GM19438 (cell line): ENCODE measurements at regions not wholly inside any gene's neighbourhood (a gene's known extent, or its start where the extent isn't known, plus 50 kb on each side); places are given as distances from the start of the nearest gene placed in this dataset.
"Not testable (repeated sequence)": the region's sequence is repeated elsewhere in the genome, so short reads cannot be mapped to it uniquely, and the experiment has no call there.

Source experiments
- ATAC-seq: cut with Tn5 transposase; IDR thresholded peaks from one replicate; pipeline ENCODE4 v1.9.1; 2021; ENCODE audit warnings: low read depth; ENCODE audit not compliant: unreplicated experiment

DNA sequence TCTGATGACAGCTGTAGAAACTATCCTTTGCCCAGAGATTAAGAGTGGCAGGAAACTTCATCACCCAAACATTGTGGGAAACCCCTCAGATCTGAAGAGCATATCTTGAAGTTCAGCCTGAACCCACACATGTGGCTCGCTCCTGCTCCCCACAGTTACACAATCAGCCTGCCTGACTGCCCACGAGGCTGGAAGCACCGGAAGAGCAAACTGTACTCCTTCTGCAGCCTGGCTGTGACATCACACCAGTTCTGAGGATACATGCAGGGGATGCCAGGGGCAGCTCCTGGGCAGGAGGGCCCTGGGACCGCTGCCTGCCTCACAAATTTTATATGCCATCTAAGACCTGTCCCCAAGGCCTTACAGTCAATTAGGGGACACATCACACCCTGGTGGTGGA is 444.4 kb downstream of the BUD13 start:
- no peak for ATAC-seq

DNA sequence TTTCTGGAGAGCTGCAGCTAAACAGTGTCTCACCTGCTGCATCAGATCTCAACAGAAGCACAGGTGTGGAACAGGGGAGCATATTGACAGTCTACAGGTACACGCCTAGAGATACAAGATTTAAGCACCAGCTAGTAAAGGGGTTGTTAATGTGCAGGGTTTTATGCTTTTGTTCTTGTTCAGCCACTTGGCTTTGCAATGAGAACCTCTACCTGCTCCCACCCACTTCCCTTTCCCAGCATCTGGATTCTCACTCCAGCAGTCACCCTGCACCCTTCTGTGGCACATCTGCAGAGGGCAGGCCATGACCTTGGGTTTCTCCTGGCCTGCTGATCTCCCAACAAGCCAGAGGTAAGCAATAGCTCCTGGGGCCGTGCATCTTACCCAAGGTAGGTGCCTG is 446.6 kb downstream of the BUD13 start:
- no peak for ATAC-seq

DNA sequence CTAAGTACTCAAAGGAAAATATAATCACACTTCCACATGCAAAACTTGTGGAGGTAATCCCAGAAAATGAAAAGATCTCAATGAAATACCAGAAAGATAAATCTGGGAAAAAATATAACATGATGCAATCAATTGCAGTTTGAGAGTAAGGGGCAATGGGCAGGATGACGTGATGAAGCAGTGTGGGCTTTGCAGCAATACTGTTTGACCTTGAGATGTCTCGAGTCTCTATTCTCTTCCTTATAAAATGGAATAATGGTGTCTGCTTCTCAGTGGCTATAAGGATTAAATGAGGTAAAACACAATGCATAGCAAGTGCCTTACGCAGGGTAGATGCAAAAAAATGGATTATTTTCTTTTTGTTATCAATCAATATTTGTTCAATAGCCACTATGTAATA is 447.5 kb downstream of the BUD13 start:
- ATAC-seq: no peak

DNA sequence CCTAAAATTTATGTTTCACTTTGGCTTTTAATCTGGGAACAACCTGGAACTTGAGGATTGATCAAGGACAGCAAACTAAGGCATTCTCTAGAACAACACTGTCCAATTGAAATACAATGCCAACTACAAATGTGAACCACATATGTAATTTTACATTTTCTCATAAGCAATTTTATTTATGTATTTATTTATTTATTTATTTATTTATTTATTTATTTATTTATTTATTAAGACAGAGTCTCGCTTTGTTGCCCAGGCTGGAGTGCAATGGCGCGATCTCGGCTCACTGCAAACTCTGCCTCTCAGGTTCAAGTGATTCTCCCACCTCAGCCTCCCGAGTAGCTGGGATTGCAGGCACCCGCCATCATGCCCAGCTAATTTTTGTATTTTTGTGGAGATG is 448.7 kb downstream of the BUD13 start:
- ATAC-seq: not testable (repeated sequence)

DNA sequence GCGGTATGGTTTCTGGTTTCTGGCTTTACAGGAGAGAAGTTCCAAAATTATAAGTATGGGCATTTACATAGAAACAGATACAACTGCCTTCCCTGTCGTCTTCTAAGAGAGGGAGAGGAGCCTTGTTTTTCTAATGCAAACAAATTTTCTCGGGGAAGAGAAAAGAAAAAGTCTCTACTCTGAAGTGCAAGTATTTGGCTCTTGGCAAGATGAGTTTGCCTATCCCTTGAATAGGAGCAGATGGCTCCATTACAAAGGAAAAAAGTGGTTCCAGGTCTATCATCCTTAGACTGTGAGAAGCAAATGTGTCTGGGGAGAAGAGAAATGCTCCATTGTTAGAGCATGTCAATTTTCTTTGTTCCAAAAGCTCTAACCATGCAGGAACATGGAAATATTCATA is 455.6 kb downstream of the BUD13 start:
- ATAC-seq: no peak

DNA sequence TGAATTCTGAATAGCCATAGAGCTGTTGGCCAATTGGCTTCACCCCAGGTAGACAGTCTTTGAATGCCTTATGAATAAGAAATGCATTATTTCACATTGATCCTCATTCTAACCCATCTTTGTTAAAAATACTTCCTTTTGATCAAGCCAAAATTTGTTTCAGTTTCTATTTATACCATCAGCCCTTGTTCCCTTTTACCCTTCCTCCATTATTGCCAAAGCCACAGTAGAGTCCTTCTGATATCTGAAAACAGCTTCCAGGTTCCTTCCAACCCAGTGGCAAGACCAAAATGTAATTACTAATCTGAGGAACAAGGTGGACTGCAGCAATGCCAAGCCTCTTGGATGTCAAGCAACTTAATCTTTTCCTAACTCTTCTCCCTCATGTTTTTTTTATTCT is 458.8 kb downstream of the BUD13 start:
- ATAC-seq: no peak

DNA sequence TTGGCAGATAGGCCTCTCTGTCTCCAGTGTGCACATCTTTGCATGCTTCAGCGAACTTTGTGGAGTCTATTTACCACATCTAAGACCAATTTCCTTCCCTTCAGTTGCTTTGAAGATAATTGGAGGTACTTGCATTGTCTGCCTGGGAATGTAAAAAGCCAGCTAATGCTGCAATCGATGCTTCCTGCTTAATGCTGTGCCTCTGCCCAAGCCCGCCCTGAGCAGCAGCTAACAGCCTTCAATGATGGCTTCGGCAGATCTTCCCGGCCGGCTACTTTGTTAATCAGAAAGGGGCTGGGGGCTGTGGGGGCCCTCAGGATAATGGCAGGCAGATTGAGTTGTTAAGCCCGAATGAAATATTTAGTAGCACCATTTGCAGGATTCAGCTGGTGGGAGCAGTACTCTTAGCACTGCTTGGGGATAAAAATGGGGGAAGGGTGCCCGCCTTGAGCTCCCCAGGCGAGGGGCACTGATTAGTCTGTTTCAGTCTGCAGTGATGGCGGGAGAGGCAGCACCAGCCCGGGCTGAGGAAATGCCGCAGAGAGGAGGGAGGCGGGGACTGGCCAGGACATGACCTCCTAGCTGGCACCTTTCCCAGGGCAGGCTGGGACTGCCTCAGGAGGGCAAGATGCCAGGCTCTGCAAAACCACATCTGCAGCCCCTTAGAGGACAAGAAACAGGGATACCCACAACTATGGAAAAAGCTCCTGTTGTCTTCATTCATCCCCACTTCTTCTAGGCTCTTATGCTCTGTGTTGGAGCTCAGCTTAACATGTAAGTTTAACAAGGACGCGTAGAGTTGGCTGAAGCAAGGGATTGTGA is 460.0 kb downstream of the BUD13 start:
- ATAC-seq: no peak

DNA sequence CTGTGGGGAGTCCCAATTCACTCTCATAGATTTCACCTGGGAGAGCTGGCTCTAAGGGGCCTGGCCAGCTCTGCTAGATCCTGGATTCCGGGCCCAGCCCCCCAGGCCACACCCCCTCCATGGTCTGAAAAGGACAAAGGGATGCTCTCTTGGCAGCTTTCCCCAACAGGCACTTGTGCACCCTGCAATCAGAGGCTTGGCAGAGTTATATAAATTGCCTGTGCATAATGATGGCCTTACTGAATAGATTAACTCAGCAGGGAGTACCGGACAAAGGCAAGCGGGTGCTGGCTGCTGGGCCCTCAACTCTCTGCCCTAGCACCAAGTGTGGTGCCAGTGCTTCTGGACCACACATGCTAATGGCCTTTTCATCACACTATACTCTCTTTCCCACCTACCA is 461.6 kb downstream of the BUD13 start:
- ATAC-seq: no peak

DNA sequence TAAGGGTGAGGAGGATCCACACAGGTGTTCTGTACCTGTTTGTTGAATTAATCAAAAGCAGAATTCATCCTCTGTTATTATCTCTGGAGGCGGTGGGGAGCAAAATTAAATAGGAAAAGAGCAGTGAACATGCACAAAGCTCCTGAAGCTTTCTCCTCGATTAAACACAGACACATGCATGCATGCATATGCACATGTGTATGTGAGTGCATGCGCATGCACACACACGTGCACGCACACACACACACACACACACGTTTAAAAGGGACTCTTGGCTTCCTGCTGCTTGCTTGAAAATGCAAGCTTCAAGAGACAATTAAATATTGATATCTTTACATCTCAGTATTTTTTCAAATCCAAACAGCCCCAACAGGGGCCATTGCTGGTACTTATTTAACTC is 462.1 kb downstream of the BUD13 start:
- no peak for ATAC-seq

DNA sequence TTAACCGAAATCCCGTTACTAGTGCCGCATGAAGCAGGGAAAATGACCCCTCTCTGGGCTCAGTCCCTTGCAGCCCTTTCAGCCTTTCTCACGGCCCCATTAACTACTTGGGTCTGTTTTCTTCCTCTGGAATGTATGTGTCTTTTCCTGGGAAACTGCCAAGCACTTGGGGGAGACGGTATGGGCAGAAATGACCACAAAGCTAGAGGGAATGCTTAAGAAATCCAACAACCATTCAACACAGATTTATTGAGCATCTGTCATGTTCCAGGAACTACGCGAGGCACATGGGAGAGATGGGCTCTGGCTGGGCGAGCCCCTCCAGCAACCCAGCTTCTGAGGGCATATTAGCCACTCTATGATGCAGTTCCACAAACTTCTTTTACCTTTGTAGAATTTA is 462.6 kb downstream of the BUD13 start:
- no peak for ATAC-seq

DNA sequence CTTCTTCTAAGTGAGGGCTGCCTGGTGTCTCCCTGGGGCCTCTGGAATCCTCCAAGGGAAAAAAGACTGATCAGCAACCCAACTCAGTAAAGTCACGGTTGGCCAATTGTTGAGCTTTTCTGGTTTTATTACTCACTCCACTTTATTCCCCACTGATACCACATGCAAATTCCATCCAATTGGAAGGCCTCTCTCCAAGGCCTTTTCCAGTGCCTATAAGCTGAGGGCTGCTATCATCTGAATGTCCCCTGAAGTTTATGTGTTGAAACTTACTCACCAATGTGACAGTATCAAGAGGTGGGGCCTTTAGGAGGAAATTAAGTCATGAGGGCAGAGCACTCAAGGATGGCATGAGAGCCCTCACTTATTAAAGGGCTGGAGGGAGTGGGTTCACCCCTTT is 463.3 kb downstream of the BUD13 start:
- no peak for ATAC-seq

DNA sequence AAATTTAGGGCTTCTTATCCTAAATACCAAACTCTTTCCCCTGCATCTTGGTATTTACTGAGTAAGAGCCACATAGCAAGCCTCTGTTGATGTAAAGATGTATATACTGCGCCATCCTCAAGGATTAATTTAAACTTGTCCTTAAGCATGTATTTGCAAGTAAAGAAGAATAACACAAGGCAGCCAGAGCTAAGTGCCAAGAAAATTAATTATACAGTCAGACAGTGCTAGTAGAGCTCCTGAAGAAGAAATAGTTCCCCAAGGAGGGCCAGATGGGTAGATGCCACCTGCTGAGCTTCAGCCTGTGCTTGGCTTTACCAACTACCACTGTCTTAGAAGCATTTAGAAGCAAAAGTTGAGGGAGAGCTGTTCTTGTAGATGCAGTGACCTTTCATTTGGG is 470.0 kb downstream of the BUD13 start:
- ATAC-seq: no peak

DNA sequence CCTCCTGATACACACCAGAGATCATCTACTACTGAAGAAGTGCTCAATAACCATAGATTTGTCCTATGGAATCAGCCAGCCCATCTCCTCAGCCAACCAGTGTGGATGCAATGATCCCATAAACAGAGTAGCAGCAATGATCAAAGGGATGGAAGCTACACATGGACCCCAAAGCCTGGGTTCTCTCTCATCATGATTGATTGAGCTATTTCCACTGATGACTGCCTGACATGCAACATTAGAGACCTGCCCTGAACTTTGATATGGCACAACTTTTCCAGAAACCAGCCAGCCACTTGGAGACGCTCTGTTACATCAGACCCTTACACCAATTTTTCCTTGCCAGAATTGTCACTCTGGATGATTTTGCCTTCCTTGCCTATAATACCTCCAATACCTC is 471.6 kb downstream of the BUD13 start:
- no peak for ATAC-seq

DNA sequence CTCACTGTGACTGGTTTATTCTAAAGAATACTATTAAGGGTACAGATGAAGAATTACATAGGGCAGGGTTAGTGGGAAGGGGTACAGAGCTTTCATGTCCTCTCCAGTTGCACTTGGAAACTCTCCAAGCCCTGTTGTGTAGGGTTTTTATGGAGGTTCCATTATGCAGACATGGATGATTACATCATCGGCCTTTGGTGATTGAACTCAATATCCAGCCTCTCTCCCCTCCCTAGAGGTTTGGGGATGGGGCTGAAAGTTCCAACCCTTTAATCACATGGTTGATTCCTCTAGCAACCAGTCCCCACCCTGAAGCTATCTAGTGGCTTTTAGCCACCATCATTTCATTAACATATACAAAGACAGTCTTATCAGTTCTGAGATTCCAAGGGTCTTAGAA is 472.6 kb downstream of the BUD13 start:
- ATAC-seq: no peak

DNA sequence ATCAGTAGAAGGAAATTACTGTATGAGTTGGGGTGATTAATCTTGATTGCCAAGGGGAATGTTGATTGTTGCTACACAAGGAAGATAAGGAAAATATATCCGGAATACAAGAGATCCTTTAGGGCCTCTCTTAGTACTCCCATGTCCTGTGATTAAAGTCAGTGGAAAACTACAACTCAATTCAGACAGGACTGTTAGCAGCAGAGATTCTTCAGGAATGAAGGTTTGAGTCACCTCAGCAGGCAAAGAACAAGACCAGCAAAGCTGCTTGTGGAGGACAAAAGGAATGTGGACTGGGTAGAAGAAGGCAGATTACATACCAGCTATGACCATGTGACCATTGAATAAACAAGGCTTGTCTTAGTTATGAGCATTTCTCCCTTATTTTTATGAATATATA is 478.2 kb downstream of the BUD13 start:
- ATAC-seq: no peak

DNA sequence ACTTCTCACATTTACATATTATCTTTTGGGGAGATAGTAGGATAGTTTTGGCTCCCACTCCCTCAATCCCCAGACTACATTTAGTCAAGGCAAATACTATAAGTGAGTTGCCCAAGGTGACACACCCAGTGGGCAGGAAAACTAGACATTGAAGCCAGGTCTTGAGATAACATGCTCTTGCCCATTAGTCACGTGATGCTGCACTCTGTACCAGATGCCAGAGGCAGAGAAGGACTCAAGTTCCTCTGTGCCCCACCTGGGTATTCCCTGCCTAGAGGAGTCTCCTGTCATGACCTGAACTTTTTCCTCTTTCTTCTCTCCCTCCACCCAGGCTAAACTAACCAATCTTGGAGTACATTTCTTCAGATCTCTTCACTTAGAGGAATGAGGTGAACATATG is 484.9 kb downstream of the BUD13 start:
- no peak for ATAC-seq

DNA sequence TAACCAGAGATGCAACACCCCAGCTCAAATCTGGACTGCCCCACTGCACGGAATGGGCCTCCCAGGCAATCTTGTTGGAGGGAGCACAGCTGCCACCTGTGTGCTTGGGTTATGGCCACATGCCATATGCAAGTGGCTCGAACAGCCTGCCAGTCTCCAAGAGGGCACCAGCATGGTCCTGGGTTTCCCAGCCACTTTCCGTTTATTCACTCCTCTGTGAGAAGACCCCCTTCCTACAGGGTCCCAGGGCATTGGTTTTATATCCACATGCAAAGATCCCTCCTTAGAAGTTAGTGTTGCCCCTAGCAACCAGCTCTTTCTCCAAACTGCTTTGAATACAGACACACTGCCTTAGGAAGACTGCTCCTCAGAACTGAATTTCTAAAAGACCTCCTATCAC is 487.8 kb downstream of the BUD13 start:
- no peak for ATAC-seq

DNA sequence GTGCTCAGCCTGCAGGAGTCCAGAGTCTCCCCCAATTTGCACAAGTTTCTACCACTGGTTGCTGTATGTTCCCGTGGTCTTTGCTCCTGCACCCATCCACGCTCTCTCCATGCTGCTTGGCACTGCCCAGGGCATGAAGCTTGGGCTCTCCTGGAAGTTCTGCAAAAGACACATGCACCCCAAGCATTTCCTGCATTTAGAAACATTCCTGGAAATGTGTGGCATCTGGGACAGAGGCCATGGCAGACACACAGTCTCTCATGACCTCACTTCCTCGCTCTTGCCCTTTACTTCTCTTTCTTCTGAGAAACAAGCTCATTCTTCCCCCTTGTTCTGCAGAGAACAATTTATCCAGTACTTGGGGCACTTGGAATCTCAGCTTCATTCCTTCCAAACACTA is 489.5 kb downstream of the BUD13 start:
- ATAC-seq: no peak

DNA sequence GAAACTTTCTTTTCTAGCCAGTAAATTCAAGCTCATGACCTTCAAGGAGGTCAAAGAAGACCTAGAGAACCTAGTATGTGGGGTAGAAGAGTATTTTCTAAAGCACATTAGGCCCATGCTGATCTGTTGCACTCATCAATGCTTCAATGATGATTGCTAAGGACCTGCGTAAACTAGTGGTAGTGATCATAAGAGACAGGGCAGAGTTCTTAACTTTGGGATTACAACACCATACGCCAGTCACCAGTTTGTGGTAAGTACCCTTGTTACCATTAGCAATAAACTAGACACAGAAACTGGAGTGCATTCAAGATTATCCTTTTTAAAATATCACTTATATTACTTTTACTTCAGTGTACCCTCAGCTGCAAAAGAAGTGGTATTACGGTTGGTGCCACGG is 490.3 kb downstream of the BUD13 start:
- ATAC-seq: no peak

DNA sequence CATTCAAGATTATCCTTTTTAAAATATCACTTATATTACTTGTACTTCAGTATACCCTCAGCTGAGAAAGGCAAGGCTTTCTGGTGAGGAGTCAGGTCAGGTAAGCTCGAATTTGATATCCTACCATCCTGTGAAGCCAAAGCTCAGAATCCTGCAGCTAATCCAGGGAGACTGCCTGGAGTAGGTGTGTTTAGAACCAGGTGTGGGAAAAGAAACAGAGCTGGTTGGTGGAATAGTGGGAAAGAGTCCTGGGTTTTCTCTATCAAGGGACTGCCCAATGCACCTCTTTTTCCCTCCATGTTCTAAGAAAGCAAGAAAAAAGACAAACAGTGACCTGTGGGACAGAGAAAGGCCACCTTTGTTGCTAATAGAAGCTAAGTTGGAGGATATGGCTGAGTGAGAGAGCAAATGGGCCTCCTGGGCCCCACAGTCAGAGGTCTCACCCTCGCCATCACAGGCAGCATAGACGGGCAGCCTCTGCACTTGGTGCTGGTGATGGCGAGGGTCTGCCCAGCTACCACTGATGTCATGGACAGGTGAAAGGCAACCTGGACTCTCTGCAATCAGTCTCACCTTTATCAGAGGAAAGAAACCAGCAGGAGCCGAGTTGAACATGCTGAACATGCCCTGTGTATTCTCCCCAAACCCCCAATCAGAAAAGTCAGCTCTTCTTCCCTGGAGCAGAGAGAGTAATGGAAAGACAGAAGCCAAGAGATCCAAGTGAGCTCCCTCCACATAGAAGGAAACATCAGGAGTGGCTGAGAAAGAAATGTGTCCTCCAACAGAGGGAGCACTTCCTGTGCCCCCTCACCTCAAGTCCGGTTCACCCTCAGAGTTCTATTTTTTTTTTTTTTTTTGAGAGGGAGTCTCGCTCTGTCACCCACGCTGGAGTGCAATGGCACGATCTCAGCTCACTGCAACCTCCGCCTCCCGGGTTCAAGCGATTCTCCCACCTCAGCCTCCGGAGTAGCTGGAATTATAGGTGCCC is 491.3 kb downstream of the BUD13 start:
- no peak for ATAC-seq

DNA sequence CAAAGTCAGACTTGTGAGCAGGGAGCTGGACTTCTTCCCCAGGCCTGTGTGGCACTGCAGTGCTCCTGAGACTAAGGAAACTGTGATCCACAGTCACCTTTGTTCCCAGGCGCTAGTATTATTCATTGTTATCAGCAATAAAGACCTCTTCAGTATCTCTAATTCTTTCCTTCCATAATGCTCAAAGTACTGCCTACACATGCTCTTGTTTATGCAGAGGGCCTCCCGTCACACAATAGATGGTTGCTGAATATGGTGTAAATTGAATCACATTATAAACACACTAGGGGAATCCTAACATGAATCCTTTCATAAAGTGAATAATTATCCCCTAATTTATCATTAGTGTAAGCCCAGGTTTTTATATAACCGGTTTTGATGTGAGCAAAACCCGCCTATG is 493.3 kb downstream of the BUD13 start:
- ATAC-seq: no peak

DNA sequence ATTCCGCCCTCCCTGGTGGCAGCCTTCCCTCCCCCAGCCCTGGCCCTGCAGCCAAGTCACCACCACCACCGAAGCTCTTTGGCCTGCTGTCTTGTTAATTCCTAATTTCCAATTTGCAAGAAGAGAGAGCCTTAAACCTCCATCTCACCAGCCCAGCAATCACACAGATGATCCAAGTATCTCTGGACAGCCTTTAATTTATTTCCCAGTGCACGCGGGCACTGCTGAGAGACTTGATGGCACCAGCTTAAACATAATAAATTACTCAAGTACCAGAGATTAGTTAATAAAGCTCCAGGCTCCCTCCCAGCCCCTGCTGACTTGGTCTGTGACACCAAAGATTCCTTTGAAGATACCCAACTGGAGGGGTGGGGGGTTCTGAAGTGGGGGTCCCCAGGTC is 494.7 kb downstream of the BUD13 start:
- no peak for ATAC-seq
